IMR-90 (cell line): ENCODE measurements at regions not wholly inside any gene's neighbourhood (a gene's known extent, or its start where the extent isn't known, plus 50 kb on each side); places are given as distances from the start of the nearest gene placed in this dataset.

Source experiments
- BHLHE40 ChIP-seq: fragments of 150-350 bp; IDR thresholded peaks from 2 replicates; pipeline ENCODE4 v1.6.1; 2016; ENCODE audit warnings: mild to moderate bottlenecking, low read depth, low read length
- CEBPB ChIP-seq: IDR thresholded peaks from 2 replicates; pipeline ENCODE4 v1.6.1; 2012; ENCODE audit warnings: low read depth, low read length, improper control_type of control experiment
- CTCF ChIP-seq: conservative IDR thresholded peaks from 2 replicates; pipeline ENCODE4 v1.5.1; 2012; ENCODE audit warnings: mild to moderate bottlenecking, low read depth, low read length, improper control_type of control experiment
- MAFK ChIP-seq: IDR thresholded peaks from 2 replicates; pipeline ENCODE4 v1.6.1; 2012; ENCODE audit warnings: low read depth, low read length, improper control_type of control experiment
- MXI1 ChIP-seq: IDR thresholded peaks from 2 replicates; pipeline ENCODE4 v1.6.1; 2012; ENCODE audit warnings: low read depth, mild to moderate bottlenecking, low read length, moderate library complexity, borderline replicate concordance
- NFE2L2 ChIP-seq: fragments of 150-350 bp; IDR thresholded peaks from 2 replicates; pipeline ENCODE4 v1.6.1; 2016; ENCODE audit warnings: low read depth, mild to moderate bottlenecking, low read length
- POLR2A ChIP-seq: IDR thresholded peaks from 2 replicates; pipeline ENCODE4 v1.6.1; 2012; ENCODE audit warnings: mild to moderate bottlenecking, low read depth, low read length
- RAD21 ChIP-seq: IDR thresholded peaks from 2 replicates; pipeline ENCODE4 v1.6.1; 2012; ENCODE audit warnings: low read length, improper control_type of control experiment
- RCOR1 ChIP-seq: IDR thresholded peaks from 2 replicates; pipeline ENCODE4 v1.6.1; 2012; ENCODE audit warnings: mild to moderate bottlenecking, low read length, improper control_type of control experiment; ENCODE audit not compliant: insufficient replicate concordance
- RFX5 ChIP-seq: IDR thresholded peaks from 2 replicates; pipeline ENCODE4 v1.8.0; 2012; ENCODE audit warnings: low read depth, mild to moderate bottlenecking, low read length, moderate library complexity
- TF ChIP-seq, protein P1 (sequence below): fragments of 150-350 bp; IDR thresholded peaks from 2 replicates; pipeline ENCODE4 v1.6.1; 2017; ENCODE audit warnings: mild to moderate bottlenecking, antibody characterized with exemption, low read length, low read depth

DNA sequence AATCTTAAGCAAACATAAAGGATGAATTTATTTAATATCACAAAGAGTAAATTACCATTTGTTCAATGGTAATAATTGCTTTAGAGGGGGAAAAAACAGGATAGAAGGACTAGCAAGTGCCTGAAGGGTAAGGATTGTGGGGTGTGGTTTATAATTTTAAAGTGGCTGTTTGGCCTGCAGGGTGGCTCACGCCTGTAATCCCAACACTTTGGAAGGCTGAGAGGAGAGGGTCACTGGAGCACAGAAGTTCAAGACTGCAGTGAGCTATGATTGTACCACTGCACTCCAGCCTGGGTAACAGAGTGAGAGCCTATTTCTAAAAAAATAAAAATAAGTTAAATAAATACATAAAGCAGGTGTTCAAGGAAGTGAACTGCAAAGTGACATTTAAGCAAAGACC lies 199.9 kb upstream of the AHR start:
- TF ChIP-seq RFX5 (no peak), POLR2A (no peak), CTCF (no peak), NFE2L2 (no peak), BHLHE40 (no peak), RAD21 (no peak), CEBPB (no peak), MXI1 (no peak), MAFK (no peak), RCOR1 (no peak)
- TF ChIP-seq, protein P1, sequence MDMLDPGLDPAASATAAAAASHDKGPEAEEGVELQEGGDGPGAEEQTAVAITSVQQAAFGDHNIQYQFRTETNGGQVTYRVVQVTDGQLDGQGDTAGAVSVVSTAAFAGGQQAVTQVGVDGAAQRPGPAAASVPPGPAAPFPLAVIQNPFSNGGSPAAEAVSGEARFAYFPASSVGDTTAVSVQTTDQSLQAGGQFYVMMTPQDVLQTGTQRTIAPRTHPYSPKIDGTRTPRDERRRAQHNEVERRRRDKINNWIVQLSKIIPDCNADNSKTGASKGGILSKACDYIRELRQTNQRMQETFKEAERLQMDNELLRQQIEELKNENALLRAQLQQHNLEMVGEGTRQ = no peak
